ENCODE measurements at regions not wholly inside any gene's neighbourhood (a gene's known extent, or its start where the extent isn't known, plus 50 kb on each side); places are given as distances from the start of the nearest gene placed in this dataset.

DNA sequence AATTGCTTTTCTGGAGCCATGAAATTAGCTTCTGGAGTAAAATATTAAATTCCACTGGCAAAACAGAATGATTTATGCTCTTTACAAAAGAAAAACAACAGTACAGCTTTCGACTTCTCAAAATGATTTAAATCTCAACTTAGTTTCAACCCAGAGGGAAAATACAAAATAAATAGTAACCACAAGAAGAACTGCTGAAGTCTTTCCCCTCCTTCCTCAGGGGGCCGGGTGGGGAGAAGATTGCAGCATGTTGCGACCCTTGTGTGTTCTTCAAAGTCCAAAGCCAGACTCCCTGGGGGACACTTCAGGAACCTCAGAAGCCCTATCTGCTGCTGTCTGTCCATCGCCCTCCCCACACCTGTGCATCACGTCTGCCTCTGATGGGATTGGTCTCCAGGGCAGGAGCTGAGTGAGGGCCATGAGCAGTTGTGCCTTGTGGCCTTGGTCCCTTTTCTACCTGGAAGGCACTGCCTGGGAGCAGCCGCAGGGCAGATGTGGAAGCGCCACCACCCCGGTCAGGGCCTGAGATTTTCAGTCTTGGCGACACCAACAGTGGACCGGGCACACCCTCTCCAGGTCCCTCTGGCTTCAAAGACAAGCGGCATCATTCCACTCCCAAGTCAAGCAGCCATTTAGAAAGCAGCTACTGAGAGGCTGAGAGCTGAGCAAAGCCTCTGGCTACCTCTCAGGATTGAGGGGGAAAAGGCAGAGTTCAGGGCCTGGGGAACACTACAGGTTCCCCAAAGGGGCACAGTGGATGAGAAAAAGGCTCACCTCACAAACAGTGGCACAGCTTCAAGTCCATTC is 210.1 kb upstream of the RAB6C start:
- TF ChIP-seq HNF4G (IDR thresholded peaks at IDR 0.05) (no peak), FOXA1 (IDR thresholded peaks at IDR 0.05) (no peak), SP1 (IDR thresholded peaks at IDR 0.05) (no peak), MAX (IDR thresholded peaks at IDR 0.05) (no peak), GABPA (IDR thresholded peaks at IDR 0.05 in 1 of 2, conservative IDR thresholded peaks at IDR 0.05 in 1 of 2) (no peak), TAF1 (conservative IDR thresholded peaks at IDR 0.05) (no peak), RXRA (IDR thresholded peaks at IDR 0.05) (no peak), EGR1 (IDR thresholded peaks at IDR 0.05; ENCODE audit: low read depth in 2 of 2) (no peak), RAD21 (IDR thresholded peaks at IDR 0.05) (no peak), JUND (IDR thresholded peaks at IDR 0.05) (no peak)
- TF ChIP-seq, protein P1, sequence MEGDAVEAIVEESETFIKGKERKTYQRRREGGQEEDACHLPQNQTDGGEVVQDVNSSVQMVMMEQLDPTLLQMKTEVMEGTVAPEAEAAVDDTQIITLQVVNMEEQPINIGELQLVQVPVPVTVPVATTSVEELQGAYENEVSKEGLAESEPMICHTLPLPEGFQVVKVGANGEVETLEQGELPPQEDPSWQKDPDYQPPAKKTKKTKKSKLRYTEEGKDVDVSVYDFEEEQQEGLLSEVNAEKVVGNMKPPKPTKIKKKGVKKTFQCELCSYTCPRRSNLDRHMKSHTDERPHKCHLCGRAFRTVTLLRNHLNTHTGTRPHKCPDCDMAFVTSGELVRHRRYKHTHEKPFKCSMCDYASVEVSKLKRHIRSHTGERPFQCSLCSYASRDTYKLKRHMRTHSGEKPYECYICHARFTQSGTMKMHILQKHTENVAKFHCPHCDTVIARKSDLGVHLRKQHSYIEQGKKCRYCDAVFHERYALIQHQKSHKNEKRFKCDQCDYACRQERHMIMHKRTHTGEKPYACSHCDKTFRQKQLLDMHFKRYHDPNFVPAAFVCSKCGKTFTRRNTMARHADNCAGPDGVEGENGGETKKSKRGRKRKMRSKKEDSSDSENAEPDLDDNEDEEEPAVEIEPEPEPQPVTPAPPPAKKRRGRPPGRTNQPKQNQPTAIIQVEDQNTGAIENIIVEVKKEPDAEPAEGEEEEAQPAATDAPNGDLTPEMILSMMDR (IDR thresholded peaks at IDR 0.05; ENCODE audit: low read depth, low read length, missing input control) = no peak
- TF ChIP-seq, protein P2, sequence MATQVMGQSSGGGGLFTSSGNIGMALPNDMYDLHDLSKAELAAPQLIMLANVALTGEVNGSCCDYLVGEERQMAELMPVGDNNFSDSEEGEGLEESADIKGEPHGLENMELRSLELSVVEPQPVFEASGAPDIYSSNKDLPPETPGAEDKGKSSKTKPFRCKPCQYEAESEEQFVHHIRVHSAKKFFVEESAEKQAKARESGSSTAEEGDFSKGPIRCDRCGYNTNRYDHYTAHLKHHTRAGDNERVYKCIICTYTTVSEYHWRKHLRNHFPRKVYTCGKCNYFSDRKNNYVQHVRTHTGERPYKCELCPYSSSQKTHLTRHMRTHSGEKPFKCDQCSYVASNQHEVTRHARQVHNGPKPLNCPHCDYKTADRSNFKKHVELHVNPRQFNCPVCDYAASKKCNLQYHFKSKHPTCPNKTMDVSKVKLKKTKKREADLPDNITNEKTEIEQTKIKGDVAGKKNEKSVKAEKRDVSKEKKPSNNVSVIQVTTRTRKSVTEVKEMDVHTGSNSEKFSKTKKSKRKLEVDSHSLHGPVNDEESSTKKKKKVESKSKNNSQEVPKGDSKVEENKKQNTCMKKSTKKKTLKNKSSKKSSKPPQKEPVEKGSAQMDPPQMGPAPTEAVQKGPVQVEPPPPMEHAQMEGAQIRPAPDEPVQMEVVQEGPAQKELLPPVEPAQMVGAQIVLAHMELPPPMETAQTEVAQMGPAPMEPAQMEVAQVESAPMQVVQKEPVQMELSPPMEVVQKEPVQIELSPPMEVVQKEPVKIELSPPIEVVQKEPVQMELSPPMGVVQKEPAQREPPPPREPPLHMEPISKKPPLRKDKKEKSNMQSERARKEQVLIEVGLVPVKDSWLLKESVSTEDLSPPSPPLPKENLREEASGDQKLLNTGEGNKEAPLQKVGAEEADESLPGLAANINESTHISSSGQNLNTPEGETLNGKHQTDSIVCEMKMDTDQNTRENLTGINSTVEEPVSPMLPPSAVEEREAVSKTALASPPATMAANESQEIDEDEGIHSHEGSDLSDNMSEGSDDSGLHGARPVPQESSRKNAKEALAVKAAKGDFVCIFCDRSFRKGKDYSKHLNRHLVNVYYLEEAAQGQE (IDR thresholded peaks at IDR 0.05) = no peak

All from liver (tissue), 3 donors.